Osteocyte (in vitro differentiated cells): ENCODE measurements at regions not wholly inside any gene's neighbourhood (a gene's known extent, or its start where the extent isn't known, plus 50 kb on each side); places are given as distances from the start of the nearest gene placed in this dataset.
"Not testable (repeated sequence)": the region's sequence is repeated elsewhere in the genome, so short reads cannot be mapped to it uniquely, and the experiment has no call there.

ENCODE experiments used
- DNase-seq: peaks from one replicate; pipeline ENCODE4 v3.0.0; 2021; ENCODE audit warnings: mixed read lengths; ENCODE audit not compliant: unreplicated experiment; ENCODE audit errors: extremely low spot score
- H3K27ac Mint-ChIP-seq: one replicate; pipeline ENCODE4 v1.8.0; 2021; ENCODE audit warnings: mild to moderate bottlenecking, mixed read lengths; ENCODE audit not compliant: unreplicated experiment
- H3K27me3 Mint-ChIP-seq: one replicate; pipeline ENCODE4 v1.8.0; 2021; ENCODE audit warnings: mixed read lengths; ENCODE audit not compliant: unreplicated experiment
- H3K36me3 Mint-ChIP-seq: one replicate; pipeline ENCODE4 v1.8.0; 2021; ENCODE audit warnings: mixed read lengths; ENCODE audit not compliant: unreplicated experiment
- H3K4me1 Mint-ChIP-seq: one replicate; pipeline ENCODE4 v1.8.0; 2021; ENCODE audit warnings: mixed read lengths; ENCODE audit not compliant: unreplicated experiment
- H3K4me3 Mint-ChIP-seq: one replicate; pipeline ENCODE4 v1.8.0; 2021; ENCODE audit warnings: mild to moderate bottlenecking, moderate library complexity, mixed read lengths; ENCODE audit not compliant: unreplicated experiment
- H3K9me3 Mint-ChIP-seq: one replicate; pipeline ENCODE4 v1.8.0; 2021; ENCODE audit warnings: mixed read lengths; ENCODE audit not compliant: unreplicated experiment
- TF ChIP-seq, protein P1 (sequence below): fragments of 200-600 bp; sonication (generic); IDR thresholded peaks from 2 replicates; pipeline ENCODE4 v1.5.0; 2021; ENCODE audit warnings: antibody characterized with exemption, mild to moderate bottlenecking, moderate library complexity

GRCh38 chr1:56254130-56254529, 325.2 kb downstream of the PLPP3 start:
- no peaks in the 10 kb centered on the region for H3K9me3 Mint-ChIP-seq
- H3K27ac Mint-ChIP-seq = no peak overlapping the region
- H3K27me3 Mint-ChIP-seq = no peaks in the 10 kb centered on the region
- TF ChIP-seq, protein P1, sequence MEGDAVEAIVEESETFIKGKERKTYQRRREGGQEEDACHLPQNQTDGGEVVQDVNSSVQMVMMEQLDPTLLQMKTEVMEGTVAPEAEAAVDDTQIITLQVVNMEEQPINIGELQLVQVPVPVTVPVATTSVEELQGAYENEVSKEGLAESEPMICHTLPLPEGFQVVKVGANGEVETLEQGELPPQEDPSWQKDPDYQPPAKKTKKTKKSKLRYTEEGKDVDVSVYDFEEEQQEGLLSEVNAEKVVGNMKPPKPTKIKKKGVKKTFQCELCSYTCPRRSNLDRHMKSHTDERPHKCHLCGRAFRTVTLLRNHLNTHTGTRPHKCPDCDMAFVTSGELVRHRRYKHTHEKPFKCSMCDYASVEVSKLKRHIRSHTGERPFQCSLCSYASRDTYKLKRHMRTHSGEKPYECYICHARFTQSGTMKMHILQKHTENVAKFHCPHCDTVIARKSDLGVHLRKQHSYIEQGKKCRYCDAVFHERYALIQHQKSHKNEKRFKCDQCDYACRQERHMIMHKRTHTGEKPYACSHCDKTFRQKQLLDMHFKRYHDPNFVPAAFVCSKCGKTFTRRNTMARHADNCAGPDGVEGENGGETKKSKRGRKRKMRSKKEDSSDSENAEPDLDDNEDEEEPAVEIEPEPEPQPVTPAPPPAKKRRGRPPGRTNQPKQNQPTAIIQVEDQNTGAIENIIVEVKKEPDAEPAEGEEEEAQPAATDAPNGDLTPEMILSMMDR = no peak
- no peak overlapping the region for H3K4me3 Mint-ChIP-seq
- H3K4me1 Mint-ChIP-seq = no peaks in the 10 kb centered on the region
- H3K36me3 Mint-ChIP-seq = no peaks in the 10 kb centered on the region
- DNase-seq = no peak

DNA sequence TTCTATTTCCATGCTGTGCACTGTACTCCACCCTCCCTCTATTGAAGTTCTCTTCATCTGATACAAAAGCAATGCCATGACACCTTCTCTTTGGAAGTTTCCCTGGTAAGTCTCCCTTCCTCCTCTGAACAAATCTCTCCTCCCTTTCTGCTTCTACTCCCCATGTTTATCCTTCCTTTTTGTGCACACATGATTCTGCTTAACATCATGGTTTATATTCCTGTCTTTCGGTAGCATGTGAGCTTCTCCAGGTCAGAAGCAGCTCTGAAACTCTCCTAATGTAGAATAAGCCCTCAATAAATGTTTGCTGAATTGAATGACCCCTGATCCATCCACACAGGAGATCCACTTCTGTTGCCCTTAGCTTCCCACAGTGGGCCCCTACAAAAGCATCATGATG, 328.6 kb downstream of the PLPP3 start:
- H3K9me3 Mint-ChIP-seq = no peaks in the 10 kb centered on the region
- H3K4me1 Mint-ChIP-seq = no peaks in the 10 kb centered on the region
- no peaks in the 10 kb centered on the region for H3K27me3 Mint-ChIP-seq
- H3K4me3 Mint-ChIP-seq = no peak overlapping the region
- H3K27ac Mint-ChIP-seq = no peak overlapping the region
- no peak for DNase-seq
- TF ChIP-seq, protein P1 = no peak
- H3K36me3 Mint-ChIP-seq = no peaks in the 10 kb centered on the region

- H3K9me3 Mint-ChIP-seq = no peaks in the 10 kb centered on the region
- DNase-seq = no peak
- TF ChIP-seq, protein P1 = no peak
- H3K4me1 Mint-ChIP-seq = no peaks in the 10 kb centered on the region
- H3K4me3 Mint-ChIP-seq = no peak overlapping the region
- no peak overlapping the region for H3K27ac Mint-ChIP-seq
- H3K36me3 Mint-ChIP-seq = no peaks in the 10 kb centered on the region
- H3K27me3 Mint-ChIP-seq = no peaks in the 10 kb centered on the region
These were observed 330.1 kb downstream of the PLPP3 start for GRCh38 chr1:56249234-56249633.

GRCh38 chr1:56248138-56248537, 331.2 kb downstream of the PLPP3 start:
- H3K36me3 Mint-ChIP-seq = no peaks in the 10 kb centered on the region

DNA sequence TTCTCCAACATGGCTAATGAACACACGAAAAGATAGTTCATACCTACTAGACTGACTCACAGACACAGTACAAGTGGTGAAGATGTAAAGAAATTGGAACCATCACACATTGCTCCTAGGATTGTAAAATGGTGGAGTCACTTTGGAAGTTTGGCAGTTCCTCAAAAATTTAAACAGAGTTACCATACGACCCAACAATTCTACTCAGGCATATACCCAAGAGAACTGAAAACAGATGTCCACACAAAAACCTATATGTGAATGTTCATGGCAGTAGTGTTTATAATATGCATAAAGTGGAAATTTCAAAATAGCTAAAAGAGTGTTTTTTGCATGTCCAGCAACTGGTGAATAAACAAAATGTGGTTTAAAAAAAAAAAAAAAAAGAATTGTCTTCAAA, 332.6 kb downstream of the PLPP3 start:
- not testable (repeated sequence) for H3K27me3 Mint-ChIP-seq, H3K4me1 Mint-ChIP-seq, H3K4me3 Mint-ChIP-seq, H3K9me3 Mint-ChIP-seq, H3K27ac Mint-ChIP-seq, DNase-seq, H3K36me3 Mint-ChIP-seq

More at GRCh38 chr1:56248138-56248537, 331.2 kb downstream of the PLPP3 start:
- Mint-ChIP-seq H3K9me3 (no peaks in the 10 kb centered on the region), H3K4me1 (no peaks in the 10 kb centered on the region), H3K27ac (no peak overlapping the region), H3K27me3 (no peaks in the 10 kb centered on the region), H3K4me3 (no peak overlapping the region)
- no peak for DNase-seq
- TF ChIP-seq, protein P1 = no peak

GRCh38 chr1:56240400-56240799, 339.0 kb downstream of the PLPP3 start:
- H3K36me3 Mint-ChIP-seq = peaks cover 2% of the 10 kb centered on the region
- TF ChIP-seq, protein P1 = no peak
- H3K4me1 Mint-ChIP-seq = no peaks in the 10 kb centered on the region
- no peak overlapping the region for H3K27ac Mint-ChIP-seq
- H3K4me3 Mint-ChIP-seq = no peak overlapping the region
- H3K9me3 Mint-ChIP-seq = peaks cover 3% of the 10 kb centered on the region
- DNase-seq = no peak
- no peaks in the 10 kb centered on the region for H3K27me3 Mint-ChIP-seq
